RPMI8226 (cell line): ENCODE measurements at regions not wholly inside any gene's neighbourhood (a gene's known extent, or its start where the extent isn't known, plus 50 kb on each side); places are given as distances from the start of the nearest gene placed in this dataset.

Source experiments
- DNase-seq: peaks from one replicate; pipeline ENCODE4 v3.0.0-alpha.2; 2015

- no peak for DNase-seq
These were observed 847.9 kb upstream of the TMEM132C start for GRCh38 chr12:127419111-127419510.

GRCh38 chr12:127421614-127422013 is 845.4 kb upstream of the TMEM132C start:
- DNase-seq = no peak

GRCh38 chr12:127422935-127423566 is 843.9 kb upstream of the TMEM132C start:
- DNase-seq = no peak

GRCh38 chr12:127425474-127425873 is 841.5 kb upstream of the TMEM132C start:
- no peak for DNase-seq

DNA sequence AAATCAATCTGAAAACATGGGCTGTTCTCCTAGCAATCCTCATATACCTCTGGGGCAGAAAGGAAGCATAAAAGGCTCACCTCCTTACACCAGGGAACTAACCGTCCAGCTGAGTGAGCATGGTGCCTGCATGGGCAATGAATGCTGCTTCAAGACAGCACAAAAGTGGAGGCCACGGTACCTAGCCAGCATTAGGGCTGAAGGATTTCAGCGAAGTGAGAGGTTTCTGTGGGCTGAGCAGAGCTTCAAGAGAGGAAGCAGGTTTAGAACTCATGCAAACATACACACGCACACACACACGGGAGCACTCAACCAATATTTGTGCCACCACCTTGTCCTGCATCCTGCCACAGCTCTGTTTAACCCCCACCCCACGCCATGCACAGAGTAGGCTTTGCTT is 838.5 kb upstream of the TMEM132C start:
- DNase-seq = no peak

GRCh38 chr12:127429551-127430285 is 837.3 kb upstream of the TMEM132C start:
- no peak for DNase-seq

DNA sequence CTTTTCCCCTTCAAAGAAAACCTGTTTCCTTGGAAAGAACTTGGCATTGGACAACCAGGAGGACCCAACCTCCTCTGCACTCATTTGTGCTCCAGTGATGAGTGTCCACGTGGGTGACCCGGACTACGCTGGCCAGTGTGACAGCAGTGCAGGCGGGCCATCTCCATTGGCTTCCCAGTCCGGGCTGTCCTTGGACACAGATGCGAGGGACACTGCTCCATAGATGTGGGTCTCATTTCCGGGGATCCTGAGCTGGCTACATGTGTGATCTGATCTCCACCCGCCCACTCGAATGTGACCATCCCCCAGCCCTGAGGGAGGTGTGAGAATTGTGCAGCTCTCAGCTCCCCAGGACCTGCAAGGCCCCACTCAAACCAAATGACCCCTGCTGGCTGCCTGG is 836.6 kb upstream of the TMEM132C start:
- DNase-seq = no peak

DNA sequence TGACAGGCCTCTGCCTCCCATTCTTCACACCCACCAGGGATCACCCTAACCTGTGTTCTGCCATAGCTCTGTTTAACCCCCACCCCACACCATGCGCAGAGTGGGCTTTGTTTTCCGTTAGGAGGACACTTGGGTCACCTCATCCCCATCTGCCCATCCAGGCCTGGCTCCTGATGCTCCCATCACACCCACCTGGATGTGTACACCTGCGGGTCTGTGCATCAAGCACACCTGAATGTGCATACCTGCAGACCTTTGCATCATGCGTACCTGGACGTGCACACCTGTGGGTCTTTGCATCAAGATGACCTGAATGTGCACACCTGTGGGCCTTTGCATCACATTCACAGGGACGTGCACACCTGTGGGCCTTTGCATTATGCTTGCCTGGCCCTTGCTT is 835.8 kb upstream of the TMEM132C start:
- no peak for DNase-seq

DNA sequence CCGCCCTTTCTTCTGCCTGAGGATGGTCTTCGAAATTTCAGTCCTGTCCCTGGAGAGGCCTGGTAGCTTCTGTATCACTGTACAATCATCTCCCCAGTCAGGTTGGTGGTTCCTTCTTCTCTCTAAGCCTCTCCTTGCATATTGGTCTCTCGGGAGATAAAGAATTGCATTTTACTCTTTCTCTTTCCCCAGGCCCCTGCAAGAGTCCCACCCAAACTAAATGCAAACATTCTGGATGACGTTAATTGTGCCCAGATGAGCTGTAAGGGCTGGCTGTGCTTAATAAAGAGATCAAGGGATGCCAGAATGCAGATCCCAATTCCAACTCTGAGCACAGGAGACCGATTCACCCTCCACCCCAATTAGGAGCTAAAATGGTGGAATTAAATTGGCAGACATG is 835.4 kb upstream of the TMEM132C start:
- no peak for DNase-seq

DNA sequence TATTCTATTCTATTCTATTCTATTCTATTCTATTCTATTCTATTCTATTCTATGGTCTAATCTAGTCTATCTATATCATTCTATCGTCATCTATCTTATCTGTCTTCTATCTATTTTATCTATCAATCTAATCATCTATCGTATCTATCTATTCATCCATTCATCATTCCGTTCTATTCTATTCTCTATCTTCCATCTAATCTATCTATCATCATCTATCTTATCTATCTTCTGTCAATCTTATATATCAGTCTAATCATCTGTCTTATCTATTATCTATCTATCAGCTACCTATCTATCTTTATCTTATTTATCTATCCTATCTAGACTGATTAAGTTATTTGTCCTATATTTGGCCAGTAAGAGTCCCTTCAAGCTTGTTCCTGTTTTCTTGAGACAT is 831.5 kb upstream of the TMEM132C start:
- DNase-seq = no peak

DNA sequence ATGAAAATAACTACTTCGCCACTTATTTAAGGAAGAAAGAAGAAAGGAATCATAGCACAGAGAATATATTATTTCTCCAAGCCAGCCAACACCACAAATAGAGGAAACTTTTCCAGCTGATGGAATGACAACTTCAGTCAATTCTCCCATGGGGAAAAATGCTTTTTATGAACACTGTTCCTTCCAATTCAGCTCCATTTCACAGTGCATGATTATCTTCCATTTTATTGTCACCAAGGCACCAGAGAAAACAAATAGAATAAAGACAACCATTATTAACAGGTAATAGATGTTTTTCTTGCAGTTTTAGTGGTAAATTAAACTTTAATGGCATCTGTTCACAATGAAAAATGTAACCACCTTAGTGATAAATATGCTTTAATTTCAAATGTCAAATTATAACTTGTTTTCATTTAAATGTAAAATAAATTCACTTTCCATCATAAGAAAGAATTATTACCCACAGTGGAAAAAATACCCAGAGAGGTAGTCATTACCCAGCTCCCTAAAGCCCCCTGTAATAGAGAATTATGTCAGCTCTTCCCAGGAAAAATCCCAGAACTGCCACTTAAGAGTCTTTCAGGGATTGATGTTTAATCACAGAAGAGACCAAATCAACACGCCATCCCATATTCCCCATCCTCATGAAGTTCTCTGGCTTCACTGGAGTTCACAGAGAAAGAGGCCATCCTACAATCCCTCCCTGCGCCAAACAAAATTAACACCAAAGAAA is 828.3 kb upstream of the TMEM132C start:
- DNase-seq = no peak

- no peak for DNase-seq
These were observed 821.3 kb upstream of the TMEM132C start for GRCh38 chr12:127445581-127446139.

- DNase-seq = no peak
These were observed 818.1 kb upstream of the TMEM132C start for GRCh38 chr12:127448906-127449305.

DNA sequence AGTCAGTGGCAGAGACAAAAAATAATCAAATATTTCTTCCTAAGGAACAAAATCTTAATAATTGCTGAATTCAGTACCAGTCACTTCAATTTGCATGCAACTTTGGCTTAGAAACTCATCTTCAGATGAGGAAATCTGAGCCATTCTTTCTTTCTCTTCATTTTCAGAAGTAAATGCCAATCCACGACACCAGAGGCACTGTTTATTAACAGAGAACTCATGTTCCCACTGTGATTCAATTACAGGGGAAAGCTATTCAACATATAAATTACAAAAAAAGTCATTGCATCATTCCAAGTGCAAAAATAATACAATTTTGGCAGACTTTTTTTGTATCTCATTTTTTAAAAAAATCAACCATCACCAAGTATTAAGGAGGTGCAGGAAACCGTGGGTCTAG is 816.1 kb upstream of the TMEM132C start:
- DNase-seq = no peak

DNA sequence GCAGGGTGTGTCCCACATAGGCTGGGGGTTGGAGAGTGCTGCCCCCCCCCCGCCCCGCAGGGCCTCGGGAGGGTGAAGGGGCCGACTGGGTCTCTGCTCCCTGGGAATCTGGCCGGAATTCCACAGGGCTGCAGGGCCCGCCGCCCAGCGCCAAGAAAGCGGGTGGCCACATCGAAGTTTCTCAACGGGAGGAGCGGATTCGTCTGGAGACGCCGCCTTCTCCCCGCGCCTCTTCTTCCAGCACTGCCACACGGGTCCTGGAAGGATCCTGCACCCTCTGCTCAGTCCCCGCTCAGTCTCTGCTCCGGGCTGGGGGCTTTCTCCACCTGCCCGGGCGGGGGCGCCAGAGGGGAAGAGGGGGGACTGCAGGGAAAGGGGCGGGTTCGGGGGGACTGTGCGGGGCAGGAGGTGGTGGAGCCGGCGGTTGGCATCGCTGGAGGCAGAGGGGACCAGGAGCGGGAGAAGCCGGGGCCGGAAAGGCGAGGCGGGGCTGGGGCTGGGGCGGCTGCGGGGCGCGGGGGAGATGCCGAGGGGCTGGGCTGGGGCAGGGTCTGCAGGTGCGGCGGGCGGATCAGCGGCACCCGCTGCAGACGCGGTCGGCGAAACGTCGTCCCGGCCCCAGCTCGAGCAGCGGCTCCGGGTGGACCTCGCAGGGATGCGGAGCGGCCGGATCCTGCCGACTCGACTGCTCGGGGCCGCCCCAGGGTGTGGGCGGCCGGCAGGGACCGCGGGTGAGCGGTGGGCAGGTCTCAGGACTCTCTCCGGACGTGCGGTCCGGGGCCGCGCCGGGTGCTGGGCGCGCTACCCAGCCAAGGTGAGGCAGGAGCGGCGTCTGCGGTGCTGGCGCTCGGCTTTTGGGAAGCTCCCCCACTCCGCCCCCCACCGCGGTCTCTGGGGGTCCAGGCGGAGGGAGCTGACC is 811.4 kb upstream of the TMEM132C start:
- no peak for DNase-seq

DNA sequence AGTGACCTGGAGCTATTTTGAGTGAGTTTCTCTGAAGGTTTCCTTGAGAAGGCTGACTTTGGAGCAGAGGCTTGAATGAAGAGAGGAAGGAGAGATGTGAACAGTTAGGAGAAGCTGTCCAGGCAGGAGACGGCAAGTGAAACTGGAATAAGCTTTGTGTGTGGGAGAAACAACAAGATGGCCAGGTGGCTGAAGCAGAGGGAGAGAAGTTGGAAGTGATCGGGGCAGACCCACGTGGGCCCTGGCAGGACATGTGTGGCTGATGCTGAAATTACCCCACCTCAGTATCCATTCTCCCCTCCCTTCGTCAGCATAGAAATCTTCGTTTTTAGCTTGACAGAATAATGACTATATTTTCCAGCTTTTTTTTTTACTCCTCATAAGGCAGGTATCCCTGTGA is 809.2 kb upstream of the TMEM132C start:
- no peak for DNase-seq

- DNase-seq = no peak
These were observed 807.8 kb upstream of the TMEM132C start for GRCh38 chr12:127459166-127459565.

GRCh38 chr12:127459687-127460086 is 807.3 kb upstream of the TMEM132C start:
- no peak for DNase-seq

DNA sequence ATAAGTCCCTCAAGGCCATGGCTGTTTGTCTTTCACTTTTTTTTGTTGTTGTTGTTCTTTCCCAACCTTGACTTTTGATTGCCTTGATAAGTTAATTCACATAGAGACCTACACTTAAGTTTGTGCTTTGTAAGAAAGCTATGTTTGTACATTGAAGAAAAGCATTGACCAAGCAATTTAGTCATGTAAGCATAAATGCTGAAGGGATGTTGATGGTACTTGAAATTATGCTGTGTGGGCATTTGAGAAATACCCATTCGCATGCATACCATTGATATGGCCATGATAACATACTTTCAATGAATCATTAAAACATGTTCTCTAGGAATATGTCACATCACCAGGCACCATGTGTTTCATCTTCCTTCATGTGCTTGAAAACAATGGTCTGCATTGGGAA is 803.7 kb upstream of the TMEM132C start:
- DNase-seq = no peak

DNA sequence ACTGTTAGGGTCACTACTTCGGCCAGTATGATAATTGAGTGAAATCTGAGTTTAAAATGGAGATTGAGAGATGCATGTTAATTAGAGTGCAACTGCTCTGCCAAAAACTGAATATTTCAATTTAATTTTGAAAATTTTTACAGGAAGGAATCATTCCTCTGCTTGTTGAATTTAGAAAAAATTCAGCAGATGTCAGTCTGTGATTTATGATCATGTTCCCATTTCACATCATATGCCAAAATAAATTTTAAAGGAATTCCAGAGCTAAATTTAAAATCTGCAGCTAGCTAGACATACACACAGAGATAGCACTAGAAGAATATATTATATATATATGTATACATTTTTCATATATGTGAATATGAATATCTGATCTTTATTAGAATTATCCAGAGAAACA is 797.6 kb upstream of the TMEM132C start:
- DNase-seq = no peak

GRCh38 chr12:127473766-127474165 is 793.2 kb upstream of the TMEM132C start:
- no peak for DNase-seq

- DNase-seq = no peak
These were observed 787.7 kb upstream of the TMEM132C start for GRCh38 chr12:127479256-127479655.
